Ovary (tissue), 3 donors: ENCODE measurements at regions not wholly inside any gene's neighbourhood (a gene's known extent, or its start where the extent isn't known, plus 50 kb on each side); places are given as distances from the start of the nearest gene placed in this dataset.

Experiments used
- CTCF ChIP-seq, 3 donors: fragments of 450-650 bp in 2 of 3; fragments of 200-600 bp in 1 of 3; IDR thresholded peaks; one replicate each; pipeline versions ENCODE4 v1.5.1 to v1.8.0; 2016 to 2022; ENCODE audit warnings: antibody characterized with exemption in 3 of 3, mild to moderate bottlenecking in 1 of 3
- POLR2A ChIP-seq: fragments of 450-650 bp; IDR thresholded peaks from one replicate; pipeline ENCODE4 v1.6.1; 2017; ENCODE audit warnings: antibody characterized with exemption, mild to moderate bottlenecking, moderate library complexity
- donor health status: DM: no; HTN: no; CAD: no.

GRCh38 chr2:100194951-100195350, 52.6 kb upstream of the AFF3 start:
- TF ChIP-seq CTCF (IDR thresholded peaks at IDR 0.05) (no peak), POLR2A (no peak)
